Pancreas (tissue), 10 donors: ENCODE measurements at regions not wholly inside any gene's neighbourhood (a gene's known extent, or its start where the extent isn't known, plus 50 kb on each side); places are given as distances from the start of the nearest gene placed in this dataset.
A peak's percentile ranks its signal among the peaks of the same experiment; 100 is the strongest.

Experiments
- ATAC-seq, 4 donors: fragments of 200-7000 bp; cut with Tn5 transposase; one replicate each; pipeline versions ENCODE4 v1.8.0 to v1.9.1; 2020; ENCODE audit warnings: mild to moderate bottlenecking in 4 of 4, moderate library complexity in 4 of 4
- DNase-seq, 6 donors: peaks; one replicate each; pipeline ENCODE4 v3.0.0-alpha.2; 2020
- FAIRE-seq: peaks from 2 replicates; lab custom pipeline; 2012; peaks lifted over from hg19 to GRCh38; lab: Jason Lieb, UNC
- H3K27ac ChIP-seq, 4 donors: fragments of 200-600 bp; sonication (generic); 1 replicate in 3 of 4; 2 replicates in 1 of 4; pipeline versions ENCODE4 v1.5.0 to v1.8.0; 2020
- H3K27me3 ChIP-seq, 4 donors: fragments of 200-600 bp; one replicate each; pipeline ENCODE4 v1.8.0; 2021
- H3K36me3 ChIP-seq, 3 donors: fragments of 200-600 bp; sonication (generic) in 1 of 3; one replicate each; pipeline versions ENCODE4 v1.5.0 to v1.8.0; 2020 to 2021
- H3K4me1 ChIP-seq, 3 donors: fragments of 200-600 bp; one replicate each; pipeline ENCODE4 v1.8.0; 2021
- H3K4me3 ChIP-seq, 4 donors: fragments of 200-600 bp; sonication (generic) in 2 of 4; one replicate each; pipeline versions ENCODE4 v1.5.0 to v1.8.0; 2020 to 2021
- H3K9me3 ChIP-seq, 4 donors: fragments of 200-600 bp; one replicate each; pipeline ENCODE4 v1.8.0; 2021
- CTCF ChIP-seq, 4 donors: fragments of 200-600 bp; sonication (generic) in 3 of 4; IDR thresholded peaks; one replicate each; pipeline versions ENCODE4 v1.5.0 to v1.8.0; 2021; ENCODE audit warnings: antibody characterized with exemption in 4 of 4
- WGBS, 2 donors: extraction: QIAGEN DNeasy Blood & Tissue Kit; methylation state at CpG; one replicate each; pipeline ENCODE4 v1.1.7; 2013; 5-methylcytosine and 5-hydroxymethylcytosine counted together
- intact Hi-C, 3 donors: fragments of 100-400 bp; cut with DNase I; formaldehyde crosslinking; loops; one replicate each; pipeline versions ENCODE4 v1.11.1 to v1.14.2; 2022
- donor health status: healthy with polysubstance abuse.
- donor health status: DM: no; HTN: no; CAD: no; lungs with moderate emphysema.
- donor health status: DM: no; HTN: no; CAD: no.
- donor health status: control.
- donor health status: control.
- donor health status: Bipolar disorder and iron deficiency.
- donor health status: DM: yes; HTN: yes; CAD: no.
- donor health status: DM: no; HTN: no; CAD: no.
- donor health status: DM: no; HTN: no; CAD: no.
- donor health status: DM: yes; HTN: yes; CAD: no.

GRCh38 chr2:241946306-241947003, 76.9 kb downstream of the RTP5 start:
- H3K9me3 ChIP-seq, result no peaks in the 10 kb centered on the region
- no peaks in the 10 kb centered on the region for H3K27me3 ChIP-seq
- peaks cover 0 to 3% (median 3%) of the 10 kb centered on the region in 3 donors for H3K4me1 ChIP-seq
- no peak for TF ChIP-seq CTCF (IDR thresholded peaks at IDR 0.05)
- no peak for DNase-seq
- 83 to 86% methylated on average over 32 of the region's 32 CpGs for WGBS, 2 donors
- FAIRE-seq, result no peak
- no peak overlapping the region for H3K4me3 ChIP-seq
- no peak for ATAC-seq
- H3K36me3 ChIP-seq, result no peaks in the 10 kb centered on the region
- intact Hi-C loops, result no loop called here
- no peak overlapping the region for H3K27ac ChIP-seq

GRCh38 chr2:241947004-241947350, 77.4 kb downstream of the RTP5 start:
- TF ChIP-seq CTCF (IDR thresholded peaks at IDR 0.05), result no peak
- H3K4me3 ChIP-seq, result no peak overlapping the region
- ATAC-seq, result no peak
- no peak for DNase-seq
- H3K9me3 ChIP-seq, result no peaks in the 10 kb centered on the region
- H3K4me1 ChIP-seq, result peaks cover 0 to 3% (median 3%) of the 10 kb centered on the region in 3 donors
- 81 to 87% methylated on average over 28 of the region's 28 CpGs for WGBS, 2 donors
- no peak for FAIRE-seq
- H3K27me3 ChIP-seq, result no peaks in the 10 kb centered on the region
- intact Hi-C loops, result no loop called here
- H3K36me3 ChIP-seq, result no peaks in the 10 kb centered on the region
- H3K27ac ChIP-seq, result no peak overlapping the region

GRCh38 chr2:241947401-241947800, 77.9 kb downstream of the RTP5 start:
- Histone ChIP-seq H3K27me3 (no peaks in the 10 kb centered on the region), H3K4me3 (no peak overlapping the region), H3K27ac (no peak overlapping the region), H3K36me3 (no peaks in the 10 kb centered on the region), H3K4me1 (peaks cover 0 to 3% (median 3%) of the 10 kb centered on the region in 3 donors), H3K9me3 (no peaks in the 10 kb centered on the region)
- WGBS, 2 donors, result 82 to 87% methylated on average over 21 of the region's 21 CpGs
- DNase-seq, result no peak
- intact Hi-C loops, result no loop called here
- no peak for ATAC-seq
- TF ChIP-seq CTCF (IDR thresholded peaks at IDR 0.05), result no peak
- no peak for FAIRE-seq

GRCh38 chr2:241947876-241948275, 78.3 kb downstream of the RTP5 start:
- 90 to 94% methylated on average over 19 of the region's 19 CpGs for WGBS, 2 donors
- ATAC-seq, result no peak
- H3K4me1 ChIP-seq, result peaks cover 0 to 3% (median 3%) of the 10 kb centered on the region in 3 donors
- H3K36me3 ChIP-seq, result no peaks in the 10 kb centered on the region
- H3K9me3 ChIP-seq, result no peaks in the 10 kb centered on the region
- intact Hi-C loops, result no loop called here
- DNase-seq, result peak in 1 of 6 donors; percentile 74
- H3K27ac ChIP-seq, result no peak overlapping the region
- TF ChIP-seq CTCF (IDR thresholded peaks at IDR 0.05), result no peak
- no peak for FAIRE-seq
- no peak overlapping the region for H3K4me3 ChIP-seq
- no peaks in the 10 kb centered on the region for H3K27me3 ChIP-seq

GRCh38 chr2:241948299-241948897, 78.9 kb downstream of the RTP5 start:
- no peak for TF ChIP-seq CTCF (IDR thresholded peaks at IDR 0.05)
- Histone ChIP-seq H3K4me3 (no peak overlapping the region), H3K27me3 (no peaks in the 10 kb centered on the region), H3K27ac (no peak overlapping the region), H3K9me3 (no peaks in the 10 kb centered on the region), H3K4me1 (peaks cover 0 to 3% (median 3%) of the 10 kb centered on the region in 3 donors), H3K36me3 (no peaks in the 10 kb centered on the region)
- FAIRE-seq (no peak), ATAC-seq (no peak), DNase-seq (no peak)
- WGBS, 2 donors, result 64 to 91% methylated on average over 8 of the region's 8 CpGs
- intact Hi-C loops, result no loop called here
